ENCODE measurements at regions not wholly inside any gene's neighbourhood (a gene's known extent, or its start where the extent isn't known, plus 50 kb on each side); places are given as distances from the start of the nearest gene placed in this dataset.

GRCh38 chr15:95096651-95097050, 865.3 kb downstream of the MCTP2 start:
- no peak overlapping the region for H3K9ac ChIP-seq (replicated peaks in 1 of 4; ENCODE audit: extremely low read depth in 1 of 4, low read depth in 3 of 4, low read length in 3 of 4)
- ChIA-PET CTCF (ENCODE audit: partially characterized antibody) (no interaction called here), POLR2A (ENCODE audit: partially characterized antibody) (interaction anchor here (0.6 kb wide), 1 partner anchor 1243 kb away, joined by 5 read pairs; no protein-coding TSS in a partner anchor)
- no peak overlapping the region for H3K14ac ChIP-seq (ENCODE audit: insufficient read length)
- FAIRE-seq (no peak), DNase-seq (ENCODE audit: low read depth in 1 of 2, low spot score in 2 of 2) (no peak)
- no peak overlapping the region for H3K56ac ChIP-seq (replicated peaks; ENCODE audit: insufficient read length, low read depth, low read length)
- no peak overlapping the region for H3K27ac ChIP-seq (ENCODE audit: low read depth, low read length)
- no peak overlapping the region for H3K18ac ChIP-seq (ENCODE audit: extremely low read depth, low read length)
- no peak overlapping the region for H3K4me2 ChIP-seq (ENCODE audit: insufficient read depth in 1 of 2, low read depth in 2 of 2, low read length in 2 of 2)
- H3K23ac ChIP-seq (ENCODE audit: insufficient read length): no peak overlapping the region
- H3K9me3 ChIP-seq (ENCODE audit: insufficient read depth in 2 of 2, low read depth in 1 of 2, low read length in 1 of 2): no peaks in the 10 kb centered on the region
- no peak overlapping the region for H2BK5ac ChIP-seq (ENCODE audit: low read depth, low read length)
- H3K4ac ChIP-seq (replicated peaks; ENCODE audit: insufficient read length, low read depth, low read length): no peak overlapping the region
- no peaks in the 10 kb centered on the region for H3K27me3 ChIP-seq (replicated peaks in 1 of 4; ENCODE audit: control insufficient read depth in 3 of 4, extremely low read depth in 1 of 4, insufficient read depth in 3 of 4, low read length in 3 of 4)
- no peak overlapping the region for H2BK15ac ChIP-seq (ENCODE audit: low read length)
- no peak overlapping the region for H3K4me3 ChIP-seq (ENCODE audit: extremely low read depth in 1 of 4, insufficient read depth in 2 of 4, low read depth in 3 of 4, low read length in 4 of 4)
- H4K20me1 ChIP-seq (replicated peaks in 1 of 2; ENCODE audit: control insufficient read depth in 1 of 2, insufficient read depth in 2 of 2, low read length in 2 of 2): no peaks in the 10 kb centered on the region
- no peak overlapping the region for H2AFZ ChIP-seq (ENCODE audit: low read length)
- no peaks in the 10 kb centered on the region for H3K23me2 ChIP-seq (ENCODE audit: low read depth, low read length)
- no peak overlapping the region for H2BK120ac ChIP-seq (replicated peaks; ENCODE audit: low read depth, low read length)
- no peak overlapping the region for H2BK20ac ChIP-seq (ENCODE audit: low read length)
- no peak overlapping the region for H4K5ac ChIP-seq (ENCODE audit: insufficient read length, low read depth, low read length)
- H3K36me3 ChIP-seq (ENCODE audit: control insufficient read depth in 2 of 4, insufficient read depth in 4 of 4, low read length in 3 of 4): no peaks in the 10 kb centered on the region
- no peak overlapping the region for H4K91ac ChIP-seq (replicated peaks; ENCODE audit: insufficient read length, low read length)
- no peaks in the 10 kb centered on the region; a peak in 1 of 7 replicates for H3K4me1 ChIP-seq (replicated peaks in 1 of 4; ENCODE audit: control insufficient read depth in 3 of 4, insufficient read depth in 4 of 4, low read length in 3 of 4)
- H3K79me2 ChIP-seq (ENCODE audit: control insufficient read depth in 1 of 2, insufficient read depth in 2 of 2, low read length in 2 of 2): no peaks in the 10 kb centered on the region
- 96% methylated on average over 6 of the region's 6 CpGs; no CpG with 5 or more reads in 1 of the 2 experiments for WGBS, 2 experiments (ENCODE audit: extremely low coverage in 1 of 2, insufficient coverage in 1 of 2, insufficient read length in 1 of 2, insufficient replicate concordance in 2 of 2, low coverage in 1 of 2, low lambda C conversion rate in 2 of 2, missing lambda C conversion rate in 1 of 2)
- no peak overlapping the region for H2AK5ac ChIP-seq (ENCODE audit: low read depth, low read length)
- no peaks in the 10 kb centered on the region for H3K79me1 ChIP-seq (ENCODE audit: low read depth, low read length)
- H2BK12ac ChIP-seq (ENCODE audit: low read depth, low read length): no peak overlapping the region
- no peak overlapping the region for H4K8ac ChIP-seq (ENCODE audit: extremely low read depth, insufficient read depth, low read length)
- no peak for TF ChIP-seq ATF2 (IDR thresholded peaks at IDR 0.05; ENCODE audit: low read length)

Data from H1 (cell line).